Mesothelial cell of epicardium (in vitro differentiated cells): ENCODE measurements at regions not wholly inside any gene's neighbourhood (a gene's known extent, or its start where the extent isn't known, plus 50 kb on each side); places are given as distances from the start of the nearest gene placed in this dataset.
A peak's percentile ranks its signal among the peaks of the same experiment; 100 is the strongest.

Experiments
- DNase-seq, 2 experiments: peaks; one replicate each; pipeline ENCODE4 v3.0.0; 2021; ENCODE audit warnings: low spot score in 2 of 2; ENCODE audit not compliant: unreplicated experiment in 2 of 2
- H3K27ac Mint-ChIP-seq: 2 replicates; pipeline ENCODE4 v1.8.0; 2021; ENCODE audit warnings: mixed read lengths
- H3K27me3 Mint-ChIP-seq: 2 replicates; pipeline ENCODE4 v1.8.0; 2021; ENCODE audit warnings: low read depth, mixed read lengths
- H3K36me3 Mint-ChIP-seq: 2 replicates; pipeline ENCODE4 v1.8.0; 2021; ENCODE audit warnings: mixed read lengths
- H3K4me1 Mint-ChIP-seq: 2 replicates; pipeline ENCODE4 v1.8.0; 2021; ENCODE audit warnings: mixed read lengths
- H3K4me3 Mint-ChIP-seq: 2 replicates; pipeline ENCODE4 v1.8.0; 2021; ENCODE audit warnings: mild to moderate bottlenecking, moderate library complexity, mixed read lengths
- H3K9me3 Mint-ChIP-seq: 2 replicates; pipeline ENCODE4 v1.8.0; 2021; ENCODE audit warnings: mixed read lengths
- CTCF ChIP-seq: fragments of 200-600 bp; sonication (generic); IDR thresholded peaks from one replicate; pipeline ENCODE4 v1.5.0; 2021; ENCODE audit warnings: antibody characterized with exemption; ENCODE audit not compliant: unreplicated experiment

- H3K4me3 Mint-ChIP-seq = no peak overlapping the region
- DNase-seq = no peak
- H3K36me3 Mint-ChIP-seq = no peaks in the 10 kb centered on the region
- no peaks in the 10 kb centered on the region for H3K27me3 Mint-ChIP-seq
- no peak overlapping the region for H3K27ac Mint-ChIP-seq
- no peak for TF ChIP-seq CTCF
- peaks cover 29% of the 10 kb centered on the region for H3K4me1 Mint-ChIP-seq
- H3K9me3 Mint-ChIP-seq = peaks cover 4% of the 10 kb centered on the region
Measured at GRCh38 chr10:78508955-78509748, 475.5 kb downstream of the RPS24 start.

- TF ChIP-seq CTCF = no peak
- H3K27ac Mint-ChIP-seq = peak overlapping the region; percentile 37
- no peak for DNase-seq
- H3K27me3 Mint-ChIP-seq = no peaks in the 10 kb centered on the region
- no peaks in the 10 kb centered on the region for H3K36me3 Mint-ChIP-seq
- H3K9me3 Mint-ChIP-seq = peaks cover 4% of the 10 kb centered on the region
- peaks cover 29% of the 10 kb centered on the region for H3K4me1 Mint-ChIP-seq
- H3K4me3 Mint-ChIP-seq = no peak overlapping the region
Measured at GRCh38 chr10:78510566-78511323, 477.1 kb downstream of the RPS24 start.

- H3K27ac Mint-ChIP-seq = peak overlapping the region; percentile 37
- no peak for DNase-seq
- no peaks in the 10 kb centered on the region for H3K27me3 Mint-ChIP-seq
- no peak overlapping the region for H3K4me3 Mint-ChIP-seq
- TF ChIP-seq CTCF = no peak
- H3K4me1 Mint-ChIP-seq = peaks cover 29% of the 10 kb centered on the region
- no peaks in the 10 kb centered on the region for H3K36me3 Mint-ChIP-seq
- no peaks in the 10 kb centered on the region for H3K9me3 Mint-ChIP-seq
Measured at GRCh38 chr10:78511324-78512204, 477.9 kb downstream of the RPS24 start.

GRCh38 chr10:78512205-78512550, 478.5 kb downstream of the RPS24 start:
- H3K27me3 Mint-ChIP-seq = no peaks in the 10 kb centered on the region
- peaks cover 32% of the 10 kb centered on the region for H3K4me1 Mint-ChIP-seq
- H3K9me3 Mint-ChIP-seq = no peaks in the 10 kb centered on the region
- TF ChIP-seq CTCF = no peak
- DNase-seq = no peak
- no peak overlapping the region for H3K27ac Mint-ChIP-seq
- H3K4me3 Mint-ChIP-seq = no peak overlapping the region
- no peaks in the 10 kb centered on the region for H3K36me3 Mint-ChIP-seq

GRCh38 chr10:78513330-78513729, 479.7 kb downstream of the RPS24 start:
- no peak overlapping the region for H3K27ac Mint-ChIP-seq
- H3K4me1 Mint-ChIP-seq = peaks cover 32% of the 10 kb centered on the region
- H3K36me3 Mint-ChIP-seq = no peaks in the 10 kb centered on the region
- no peaks in the 10 kb centered on the region for H3K27me3 Mint-ChIP-seq
- DNase-seq = no peak
- TF ChIP-seq CTCF = no peak
- H3K4me3 Mint-ChIP-seq = no peak overlapping the region
- no peaks in the 10 kb centered on the region for H3K9me3 Mint-ChIP-seq
